ENCODE measurements at regions not wholly inside any gene's neighbourhood (a gene's known extent, or its start where the extent isn't known, plus 50 kb on each side); places are given as distances from the start of the nearest gene placed in this dataset.
"Not testable (repeated sequence)": the region's sequence is repeated elsewhere in the genome, so short reads cannot be mapped to it uniquely, and the experiment has no call there.

GRCh38 chr11:134939031-134939430, 527.0 kb upstream of the B3GAT1 start:
- WGBS, 2 donors: 85 to 87% methylated on average over 2 of the region's 2 CpGs
- intact Hi-C loops (cut with DNase I; ENCODE audit: low total_unique reads): no loop called here
- H3K4me3 ChIP-seq (ENCODE audit: low read depth, poor library complexity, severe bottlenecking): no peak overlapping the region
- TF ChIP-seq CTCF (IDR thresholded peaks at IDR 0.05) (no peak), POLR2A (IDR thresholded peaks at IDR 0.05) (no peak)
- DNase-seq (ENCODE audit: low spot score in 2 of 2): peak in 1 of 2 donors; percentile 34

- TF ChIP-seq CTCF (IDR thresholded peaks at IDR 0.05) (no peak), POLR2A (IDR thresholded peaks at IDR 0.05) (no peak)
- 44 to 50% methylated on average over 1 of the region's 1 CpG for WGBS, 2 donors
- no peak overlapping the region for H3K4me3 ChIP-seq (ENCODE audit: low read depth, poor library complexity, severe bottlenecking)
- intact Hi-C loops (cut with DNase I; ENCODE audit: low total_unique reads): no loop called here
- DNase-seq (ENCODE audit: low spot score in 2 of 2): no peak
These were observed 526.2 kb upstream of the B3GAT1 start for GRCh38 chr11:134938212-134938611.

- H3K4me3 ChIP-seq (ENCODE audit: low read depth, poor library complexity, severe bottlenecking); intact Hi-C loops (cut with DNase I; ENCODE audit: low total_unique reads): not testable (repeated sequence)
- 75 to 93% methylated on average over 5 to 14 of the region's 14 CpGs for WGBS, 2 donors
These were observed 525.2 kb upstream of the B3GAT1 start for GRCh38 chr11:134937193-134937592.

GRCh38 chr11:134932761-134933160, 520.7 kb upstream of the B3GAT1 start:
- peak in 1 of 2 donors; percentile 56 for DNase-seq (ENCODE audit: low spot score in 2 of 2)
- intact Hi-C loops (cut with DNase I; ENCODE audit: low total_unique reads): no loop called here
- TF ChIP-seq POLR2A (IDR thresholded peaks at IDR 0.05) (no peak), CTCF (IDR thresholded peaks at IDR 0.05) (no peak)
- WGBS, 2 donors: 69 to 80% methylated on average over 3 of the region's 3 CpGs
- no peak overlapping the region for H3K4me3 ChIP-seq (ENCODE audit: low read depth, poor library complexity, severe bottlenecking)

More at GRCh38 chr11:134937193-134937592, 525.2 kb upstream of the B3GAT1 start:
- not testable (repeated sequence) for DNase-seq (ENCODE audit: low spot score in 2 of 2)

GRCh38 chr11:134925432-134925831, 513.4 kb upstream of the B3GAT1 start:
- no peak overlapping the region for H3K4me3 ChIP-seq (ENCODE audit: low read depth, poor library complexity, severe bottlenecking)
- peak in 1 of 2 donors; percentile 20 for DNase-seq (ENCODE audit: low spot score in 2 of 2)
- 93 to 94% methylated on average over 3 of the region's 3 CpGs for WGBS, 2 donors
- intact Hi-C loops (cut with DNase I; ENCODE audit: low total_unique reads): no loop called here
- TF ChIP-seq CTCF (IDR thresholded peaks at IDR 0.05) (no peak), POLR2A (IDR thresholded peaks at IDR 0.05) (no peak)

GRCh38 chr11:134923441-134923840, 511.4 kb upstream of the B3GAT1 start:
- TF ChIP-seq POLR2A (IDR thresholded peaks at IDR 0.05) (no peak), CTCF (IDR thresholded peaks at IDR 0.05) (no peak)
- intact Hi-C loops (cut with DNase I; ENCODE audit: low total_unique reads): no loop called here
- DNase-seq (ENCODE audit: low spot score in 2 of 2): peak in 1 of 2 donors; percentile 52
- 90 to 91% methylated on average over 7 of the region's 7 CpGs for WGBS, 2 donors
- H3K4me3 ChIP-seq (ENCODE audit: low read depth, poor library complexity, severe bottlenecking): no peak overlapping the region

Data from lower leg skin (tissue), 4 donors.